CD14-positive monocyte (primary cell): ENCODE measurements at regions not wholly inside any gene's neighbourhood (a gene's known extent, or its start where the extent isn't known, plus 50 kb on each side); places are given as distances from the start of the nearest gene placed in this dataset.
A peak's percentile ranks its signal among the peaks of the same experiment; 100 is the strongest.

Source experiments
- DNase-seq, 3 donors: peaks; one replicate each; pipeline ENCODE4 v3.0.0-alpha.2; 2011 to 2022
- H2AFZ ChIP-seq: 2 replicates; pipeline ENCODE4 v1.6.0; 2012; ENCODE audit warnings: mild to moderate bottlenecking, low read depth, low read length, inconsistent platforms; ENCODE audit not compliant: insufficient read depth, poor library complexity, severe bottlenecking
- H3K27ac ChIP-seq, 2 donors: 1 replicate in 1 of 2; 2 replicates in 1 of 2; pipeline ENCODE4 v1.5.1; 2012 to 2013; ENCODE audit warnings: low read length in 2 of 2, control low read depth in 1 of 2, inconsistent platforms in 1 of 2, low read depth in 1 of 2, mild to moderate bottlenecking in 1 of 2
- H3K27me3 ChIP-seq, 2 donors: one replicate each; pipeline versions ENCODE4 v1.6.0 to v1.6.1; 2011 to 2013; ENCODE audit warnings: low read length in 2 of 2; ENCODE audit not compliant: control insufficient read depth in 2 of 2, insufficient read depth in 2 of 2
- H3K36me3 ChIP-seq, 2 donors: replicated peaks in 1 of 2; 1 replicate in 1 of 2; 2 replicates in 1 of 2; pipeline versions ENCODE4 v1.5.1 to v1.6.1; 2012 to 2013; ENCODE audit warnings: low read length in 2 of 2, control low read depth in 1 of 2, inconsistent platforms in 1 of 2, mild to moderate bottlenecking in 1 of 2; ENCODE audit not compliant: insufficient read depth in 2 of 2, control insufficient read depth in 1 of 2
- H3K4me1 ChIP-seq, 2 donors: 1 replicate in 1 of 2; 2 replicates in 1 of 2; pipeline versions ENCODE4 v1.5.1 to v1.6.1; 2012 to 2013; ENCODE audit warnings: low read length in 2 of 2, control low read depth in 1 of 2, inconsistent platforms in 1 of 2, mild to moderate bottlenecking in 1 of 2, moderate library complexity in 1 of 2; ENCODE audit not compliant: insufficient read depth in 2 of 2, control insufficient read depth in 1 of 2
- H3K4me2 ChIP-seq: replicated peaks from 2 replicates; pipeline ENCODE3; 2012; ENCODE audit warnings: low read length, moderate library complexity, mild to moderate bottlenecking; ENCODE audit not compliant: poor library complexity, severe bottlenecking; ENCODE audit errors: extremely low read depth
- H3K4me3 ChIP-seq, 3 experiments: fragments of 200-600 bp in 1 of 3; sonication (generic) in 1 of 3; replicated peaks in 1 of 3; 1 replicate in 2 of 3; 2 replicates in 1 of 3; pipeline ENCODE4 v1.5.1; 2011 to 2013; ENCODE audit warnings: low read length in 3 of 3, mild to moderate bottlenecking in 3 of 3, control low read depth in 2 of 3, low read depth in 2 of 3, inconsistent platforms in 1 of 3, moderate library complexity in 1 of 3
- H3K79me2 ChIP-seq: 2 replicates; pipeline ENCODE4 v1.6.0; 2012; ENCODE audit warnings: mild to moderate bottlenecking, control low read depth, inconsistent platforms, low read length, moderate library complexity; ENCODE audit not compliant: insufficient read depth
- H3K9ac ChIP-seq: 2 replicates; pipeline ENCODE4 v1.6.0; 2017; ENCODE audit warnings: low read length, mild to moderate bottlenecking; ENCODE audit not compliant: insufficient read depth, poor library complexity, severe bottlenecking
- H3K9me3 ChIP-seq, 2 donors: replicated peaks in 1 of 2; 1 replicate in 1 of 2; 2 replicates in 1 of 2; pipeline versions ENCODE4 v1.5.1 to v1.6.1; 2012 to 2013; ENCODE audit warnings: low read length in 2 of 2, control low read depth in 1 of 2; ENCODE audit not compliant: control insufficient read depth in 1 of 2, insufficient read depth in 1 of 2
- H4K20me1 ChIP-seq: 2 replicates; pipeline ENCODE4 v1.6.0; 2012; ENCODE audit warnings: mild to moderate bottlenecking, low read length, control low read depth, moderate library complexity; ENCODE audit not compliant: insufficient read depth
- H3K27ac Mint-ChIP-seq, 7 donors: one replicate each; pipeline ENCODE4 v1.8.0; 2020; ENCODE audit warnings: mild to moderate bottlenecking in 7 of 7, mixed read lengths in 7 of 7, moderate library complexity in 6 of 7, inconsistent platforms in 2 of 7
- H3K27me3 Mint-ChIP-seq, 3 donors: one replicate each; pipeline ENCODE4 v1.8.0; 2021 to 2022; ENCODE audit warnings: low read depth in 3 of 3, mild to moderate bottlenecking in 3 of 3, mixed read lengths in 3 of 3, moderate library complexity in 3 of 3, inconsistent platforms in 1 of 3
- H3K36me3 Mint-ChIP-seq, 2 donors: one replicate each; pipeline ENCODE4 v1.8.0; 2020; ENCODE audit warnings: mixed read lengths in 2 of 2, inconsistent platforms in 1 of 2, mild to moderate bottlenecking in 1 of 2
- H3K4me1 Mint-ChIP-seq: one replicate; pipeline ENCODE4 v1.8.0; 2020; ENCODE audit warnings: mild to moderate bottlenecking, mixed read lengths
- H3K4me3 Mint-ChIP-seq, 2 donors: one replicate each; pipeline ENCODE4 v1.8.0; 2020; ENCODE audit warnings: mild to moderate bottlenecking in 2 of 2, mixed read lengths in 2 of 2, moderate library complexity in 1 of 2
- H3K9me3 Mint-ChIP-seq, 7 donors: one replicate each; pipeline ENCODE4 v1.8.0; 2020 to 2022; ENCODE audit warnings: mixed read lengths in 7 of 7, mild to moderate bottlenecking in 6 of 7, moderate library complexity in 6 of 7, inconsistent platforms in 2 of 7
- CTCF ChIP-seq: fragments of 200-600 bp; IDR thresholded peaks from one replicate; pipeline ENCODE4 v1.8.0; 2022; ENCODE audit warnings: antibody characterized with exemption, mild to moderate bottlenecking
- WGBS: methylation state at CpG from one replicate; pipeline ENCODE4 v1.1.5; 2013; ENCODE audit warnings: missing lambda C conversion rate; ENCODE audit not compliant: insufficient coverage; 5-methylcytosine and 5-hydroxymethylcytosine counted together
- intact Hi-C, 2 donors: fragments of 100-400 bp; cut with micrococcal nuclease; formaldehyde crosslinking; loops; one replicate each; pipeline versions ENCODE4 v1.15.0 to v1.15.1; 2023

GRCh38 chr6:21864206-21864605 lies 270.7 kb downstream of the SOX4 start:
- no peak overlapping the region for H3K4me2 ChIP-seq
- Mint-ChIP-seq H3K9me3 (peaks cover 0 to 5% (median 4%) of the 10 kb centered on the region in 7 donors), H3K36me3 (no peaks in the 10 kb centered on the region), H3K27me3 (peaks cover 0 to 3% (median 1%) of the 10 kb centered on the region in 3 donors), H3K4me3 (no peak overlapping the region), H3K4me1 (peaks cover 11% of the 10 kb centered on the region), H3K27ac (no peak overlapping the region)
- intact Hi-C loops = loop anchor here in 1 of 2 donors (10.0 kb wide), 1 partner anchor 51 kb away; no protein-coding TSS in a partner anchor
- H3K9me3 ChIP-seq = no peaks in the 10 kb centered on the region
- H4K20me1 ChIP-seq = no peaks in the 10 kb centered on the region
- no peaks in the 10 kb centered on the region for H3K36me3 ChIP-seq
- no CpG with 5 or more reads among the region's 2 CpGs for WGBS
- no peaks in the 10 kb centered on the region for H3K79me2 ChIP-seq
- TF ChIP-seq CTCF = no peak
- no peak overlapping the region for H3K4me3 ChIP-seq
- DNase-seq = no peak
- no peaks in the 10 kb centered on the region for H3K27me3 ChIP-seq
- no peak overlapping the region for H3K27ac ChIP-seq
- H3K4me1 ChIP-seq = peaks cover 7 to 15% of the 10 kb centered on the region in 2 donors
- H3K9ac ChIP-seq = no peak overlapping the region
- no peak overlapping the region for H2AFZ ChIP-seq

- Histone ChIP-seq H3K27ac (no peak overlapping the region), H3K79me2 (no peaks in the 10 kb centered on the region), H3K9ac (no peak overlapping the region), H3K4me2 (no peak overlapping the region), H4K20me1 (no peaks in the 10 kb centered on the region), H3K27me3 (no peaks in the 10 kb centered on the region), H3K36me3 (no peaks in the 10 kb centered on the region), H3K4me3 (no peak overlapping the region), H3K9me3 (no peaks in the 10 kb centered on the region), H2AFZ (no peak overlapping the region), H3K4me1 (no peaks in the 10 kb centered on the region)
- Mint-ChIP-seq H3K27me3 (peaks cover 0 to 3% (median 1%) of the 10 kb centered on the region in 3 donors), H3K27ac (peak overlapping the region in 2 of 7 donors; percentile 10 to 60), H3K4me3 (no peak overlapping the region), H3K9me3 (peaks cover 0 to 5% (median 0%) of the 10 kb centered on the region in 7 donors), H3K36me3 (no peaks in the 10 kb centered on the region), H3K4me1 (peaks cover 3% of the 10 kb centered on the region)
- intact Hi-C loops = loop anchor here in 1 of 2 donors (10.0 kb wide), 1 partner anchor 47 kb away; no protein-coding TSS in a partner anchor
- DNase-seq = no peak
- no peak for TF ChIP-seq CTCF
- WGBS = 83% methylated on average over 1 of the region's 2 CpGs
Measured at GRCh38 chr6:21868226-21868625, 274.7 kb downstream of the SOX4 start.
